Lower lobe of right lung (tissue), 2 donors: ENCODE measurements at regions not wholly inside any gene's neighbourhood (a gene's known extent, or its start where the extent isn't known, plus 50 kb on each side); places are given as distances from the start of the nearest gene placed in this dataset.

Experiments
- ATAC-seq, 2 donors: fragments of 200-7000 bp; cut with Tn5 transposase; one replicate each; pipeline ENCODE4 v1.9.1; 2020 to 2022; ENCODE audit warnings: mild to moderate bottlenecking in 2 of 2, moderate library complexity in 2 of 2
- DNase-seq: peaks from one replicate; pipeline ENCODE4 v3.0.0-alpha.2; 2020
- H3K27ac ChIP-seq: fragments of 200-600 bp; one replicate; pipeline ENCODE4 v1.8.0; 2022
- H3K27me3 ChIP-seq: fragments of 200-600 bp; one replicate; pipeline ENCODE4 v1.8.0; 2022; ENCODE audit warnings: low read depth
- H3K36me3 ChIP-seq: fragments of 200-600 bp; one replicate; pipeline ENCODE4 v1.8.0; 2022; ENCODE audit warnings: mild to moderate bottlenecking
- H3K4me1 ChIP-seq: fragments of 200-600 bp; one replicate; pipeline ENCODE4 v1.8.0; 2022
- H3K4me3 ChIP-seq: fragments of 200-600 bp; one replicate; pipeline ENCODE4 v1.8.0; 2022; ENCODE audit warnings: mild to moderate bottlenecking
- H3K9me3 ChIP-seq: fragments of 200-600 bp; one replicate; pipeline ENCODE4 v1.8.0; 2022
- CTCF ChIP-seq: fragments of 200-600 bp; IDR thresholded peaks from one replicate; pipeline ENCODE4 v1.8.0; 2022; ENCODE audit warnings: antibody characterized with exemption, mild to moderate bottlenecking
- intact Hi-C: fragments of 100-400 bp; cut with DNase I; formaldehyde crosslinking; loops from one replicate; pipeline ENCODE4 v1.11.0; 2022
- donor health status: DM: no; HTN: yes; CAD: no; lungs with severe emphysema.

- DNase-seq (no peak), ATAC-seq (no peak)
- Histone ChIP-seq H3K36me3 (no peaks in the 10 kb centered on the region), H3K27ac (no peak overlapping the region), H3K9me3 (no peaks in the 10 kb centered on the region), H3K4me3 (no peak overlapping the region), H3K4me1 (no peaks in the 10 kb centered on the region), H3K27me3 (peaks cover 15% of the 10 kb centered on the region)
- intact Hi-C loops: no loop called here
- TF ChIP-seq CTCF: no peak
Observed at GRCh38 chr12:113697104-113697503, 225.4 kb upstream of the LHX5 start.

DNA sequence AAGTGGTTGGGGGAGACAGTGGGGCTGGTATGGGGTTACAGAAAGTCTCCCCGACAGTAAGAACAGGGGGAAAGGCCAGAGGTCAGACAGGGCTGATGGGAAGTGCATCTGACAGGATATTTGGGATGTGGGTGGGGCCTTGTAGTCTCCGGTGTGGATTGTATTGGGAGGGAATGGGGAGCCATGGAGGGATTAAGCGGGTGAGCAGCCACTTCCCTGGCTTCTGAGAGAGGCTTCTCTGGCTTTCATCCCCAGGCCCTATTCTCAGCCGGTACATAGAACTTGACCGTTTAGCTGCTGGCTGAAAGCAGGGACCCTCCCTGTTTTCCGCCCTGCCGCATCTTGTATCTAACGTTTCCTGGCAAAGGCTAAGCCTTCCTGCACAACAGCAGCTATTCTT, 222.0 kb upstream of the LHX5 start:
- TF ChIP-seq CTCF: no peak
- Histone ChIP-seq H3K9me3 (no peaks in the 10 kb centered on the region), H3K36me3 (no peaks in the 10 kb centered on the region), H3K27ac (no peak overlapping the region), H3K4me3 (no peak overlapping the region), H3K4me1 (no peaks in the 10 kb centered on the region), H3K27me3 (peaks cover 15% of the 10 kb centered on the region)
- intact Hi-C loops: no loop called here
- DNase-seq: no peak
- no peak for ATAC-seq

GRCh38 chr12:113689047-113689610, 217.5 kb upstream of the LHX5 start:
- Histone ChIP-seq H3K4me3 (no peak overlapping the region), H3K27ac (no peak overlapping the region), H3K27me3 (peaks cover 10% of the 10 kb centered on the region), H3K4me1 (no peaks in the 10 kb centered on the region), H3K36me3 (no peaks in the 10 kb centered on the region), H3K9me3 (no peaks in the 10 kb centered on the region)
- TF ChIP-seq CTCF: no peak
- DNase-seq (no peak), ATAC-seq (no peak)
- intact Hi-C loops: no loop called here

- H3K36me3 ChIP-seq: no peaks in the 10 kb centered on the region
- H3K27me3 ChIP-seq: peaks cover 8% of the 10 kb centered on the region
- no peak overlapping the region for H3K4me3 ChIP-seq
- intact Hi-C loops: no loop called here
- H3K4me1 ChIP-seq: no peaks in the 10 kb centered on the region
- ATAC-seq: no peak
- no peak for TF ChIP-seq CTCF
- no peak overlapping the region for H3K27ac ChIP-seq
- no peak for DNase-seq
- H3K9me3 ChIP-seq: no peaks in the 10 kb centered on the region
Observed at GRCh38 chr12:113688313-113688712, 216.6 kb upstream of the LHX5 start.

DNA sequence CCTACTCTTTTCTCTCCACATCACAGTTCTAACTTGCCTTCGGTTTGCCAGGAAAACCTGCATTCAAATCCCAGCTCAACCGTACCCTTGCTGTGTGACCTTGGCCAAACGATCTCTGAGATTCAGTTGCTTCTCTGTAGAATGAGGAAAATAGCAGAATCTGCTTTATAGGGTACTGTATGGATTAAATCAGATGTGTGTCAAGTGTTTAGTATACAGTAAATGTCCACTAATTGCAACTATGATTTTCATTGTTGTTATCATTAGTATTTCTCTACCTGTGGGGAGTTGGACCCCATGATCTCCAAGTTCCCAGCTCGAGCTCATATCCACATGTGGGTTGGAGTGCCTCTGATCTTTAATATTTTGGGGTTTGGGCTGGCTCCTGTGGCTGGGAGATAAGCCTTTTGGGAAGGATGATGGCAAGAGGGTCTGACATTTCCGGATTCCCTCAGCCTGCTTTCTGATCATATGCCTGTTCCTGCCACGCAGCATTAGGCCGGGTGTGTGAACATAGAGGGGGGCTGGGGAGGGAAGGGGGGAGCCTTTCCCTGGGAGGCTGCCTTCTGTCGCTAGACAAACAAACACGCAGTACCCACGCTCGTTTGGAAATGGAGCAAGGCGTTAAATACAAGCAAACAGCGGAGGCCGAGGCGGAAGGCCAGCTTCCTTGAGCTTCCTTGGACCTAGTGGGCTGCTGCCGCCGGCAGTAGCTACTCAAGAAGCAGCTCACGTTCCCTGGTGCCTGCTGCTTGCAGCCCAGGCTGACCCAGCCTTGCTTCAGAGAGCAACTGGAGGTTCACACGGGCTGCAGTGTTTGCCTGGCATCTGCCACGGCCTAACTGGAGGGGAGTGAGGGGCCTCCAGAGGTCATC, 213.5 kb upstream of the LHX5 start:
- no peaks in the 10 kb centered on the region for H3K36me3 ChIP-seq
- intact Hi-C loops: no loop called here
- H3K27me3 ChIP-seq: peaks cover 9% of the 10 kb centered on the region
- ATAC-seq: no peak
- H3K4me1 ChIP-seq: no peaks in the 10 kb centered on the region
- no peak for DNase-seq
- no peak overlapping the region for H3K4me3 ChIP-seq
- H3K9me3 ChIP-seq: no peaks in the 10 kb centered on the region
- no peak overlapping the region for H3K27ac ChIP-seq
- no peak for TF ChIP-seq CTCF
